PC-9 (cell line): ENCODE measurements at regions not wholly inside any gene's neighbourhood (a gene's known extent, or its start where the extent isn't known, plus 50 kb on each side); places are given as distances from the start of the nearest gene placed in this dataset.

ENCODE experiments used
- BruUV-seq: library from RNA; stranded (reverse); fragments of 400-500 nt; replicated peaks from 2 replicates; lab custom pipeline; 2021; lab: Mats Ljungman, UMichigan
- CTCF ChIA-PET: fragments of 300-600 bp; sonication (Branson Sonifier 250); formaldehyde crosslinking; loops from one replicate; lab custom pipeline; 2022; ENCODE audit warnings: antibody characterized with exemption; lab: Charles Lee
- POLR2A ChIA-PET: fragments of 300-600 bp; sonication (Branson Sonifier 250); formaldehyde crosslinking; loops from one replicate; lab custom pipeline; 2022; ENCODE audit warnings: antibody characterized with exemption; ENCODE audit not compliant: unreplicated experiment; lab: Charles Lee
- DNase-seq, 2 experiments: peaks; one replicate each; pipeline versions ENCODE4 v3.0.0 to v3.0.0-alpha.2; 2015 to 2022; ENCODE audit warnings: mixed read lengths in 1 of 2
- H2AFZ ChIP-seq: fragments of 200-600 bp; sonication (generic); 2 replicates; pipeline ENCODE4 v1.8.1; 2017; ENCODE audit warnings: antibody characterized with exemption
- H3F3A ChIP-seq: fragments of 200-600 bp; sonication (generic); 2 replicates; pipeline ENCODE4 v1.8.1; 2017; ENCODE audit warnings: antibody characterized with exemption, mild to moderate bottlenecking, low read depth; ENCODE audit not compliant: insufficient read depth
- H3K27ac ChIP-seq: fragments of 200-600 bp; sonication (generic); 2 replicates; pipeline ENCODE4 v1.6.1; 2016; ENCODE audit warnings: mixed run types
- H3K27me3 ChIP-seq: fragments of 200-600 bp; sonication (generic); 2 replicates; pipeline ENCODE4 v1.6.1; 2016; ENCODE audit warnings: low read depth, mixed run types; ENCODE audit not compliant: insufficient read depth
- H3K36me3 ChIP-seq: fragments of 200-600 bp; sonication (generic); 2 replicates; pipeline ENCODE4 v1.6.1; 2016; ENCODE audit warnings: low read depth, mixed run types
- H3K4me1 ChIP-seq: fragments of 200-600 bp; sonication (generic); replicated peaks from 2 replicates; pipeline ENCODE4 v1.6.1; 2016; ENCODE audit warnings: mixed run types; ENCODE audit not compliant: insufficient read depth
- H3K4me2 ChIP-seq: fragments of 200-600 bp; sonication (generic); 2 replicates; pipeline ENCODE4 v1.6.1; 2017; ENCODE audit warnings: mixed run types
- H3K4me3 ChIP-seq: fragments of 200-600 bp; sonication (generic); 2 replicates; pipeline ENCODE4 v1.6.1; 2016; ENCODE audit warnings: mixed run types
- H3K79me2 ChIP-seq: fragments of 200-600 bp; sonication (generic); 2 replicates; pipeline ENCODE4 v1.6.1; 2017; ENCODE audit warnings: low read depth, mixed run types
- H3K9me2 ChIP-seq: fragments of 200-600 bp; sonication (generic); 2 replicates; pipeline ENCODE4 v1.8.1; 2017; ENCODE audit warnings: mild to moderate bottlenecking; ENCODE audit not compliant: insufficient read depth
- H3K9me3 ChIP-seq: fragments of 200-600 bp; sonication (generic); 2 replicates; pipeline ENCODE4 v1.8.1; 2016; ENCODE audit warnings: low read depth; ENCODE audit not compliant: insufficient read depth
- H4K20me1 ChIP-seq: fragments of 200-600 bp; sonication (generic); 2 replicates; pipeline ENCODE4 v1.8.1; 2017; ENCODE audit not compliant: insufficient read depth
- EZH2 ChIP-seq: fragments of 200-600 bp; sonication (generic); IDR thresholded peaks from 2 replicates; pipeline ENCODE4 v1.8.0; 2017; ENCODE audit warnings: antibody characterized with exemption, low read depth
- intact Hi-C: fragments of 100-400 bp; cut with micrococcal nuclease; formaldehyde crosslinking; loops from one replicate; pipeline ENCODE4 v1.10.0; 2022; ENCODE audit not compliant: unreplicated experiment
- TF ChIP-seq, protein P1 (sequence below): fragments of 200-600 bp; sonication (generic); conservative IDR thresholded peaks from 2 replicates; pipeline ENCODE4 v1.6.1; 2017; ENCODE audit warnings: mixed run types, antibody characterized with exemption, mild to moderate bottlenecking, moderate library complexity

DNA sequence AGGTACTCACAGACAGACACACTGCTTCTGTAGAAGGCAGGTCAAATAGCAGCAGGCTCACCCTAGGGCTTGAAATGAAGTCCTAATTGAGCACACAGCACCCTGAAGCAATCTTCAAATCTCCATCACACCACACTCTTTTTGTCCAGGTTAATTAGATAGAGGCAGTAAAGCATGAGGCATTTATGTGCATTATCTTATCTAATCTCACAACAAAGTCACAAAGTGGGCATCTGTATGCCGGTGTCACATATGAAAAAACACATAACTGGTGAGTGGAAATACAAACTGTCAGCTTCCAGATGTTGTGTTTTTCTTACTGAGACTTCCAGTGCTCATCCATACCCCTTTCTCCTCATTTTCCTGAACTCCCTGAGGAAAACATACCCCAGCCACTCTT, 63.8 kb upstream of the NRBF2 start:
- BruUV-seq = no TSS peak
- no peaks in the 10 kb centered on the region for H3K27me3 ChIP-seq
- CTCF ChIA-PET = no interaction called here
- H3K4me1 ChIP-seq = no peaks in the 10 kb centered on the region
- H4K20me1 ChIP-seq = no peaks in the 10 kb centered on the region
- no peak overlapping the region for H3K4me2 ChIP-seq
- H3K36me3 ChIP-seq = no peaks in the 10 kb centered on the region
- TF ChIP-seq, protein P1, sequence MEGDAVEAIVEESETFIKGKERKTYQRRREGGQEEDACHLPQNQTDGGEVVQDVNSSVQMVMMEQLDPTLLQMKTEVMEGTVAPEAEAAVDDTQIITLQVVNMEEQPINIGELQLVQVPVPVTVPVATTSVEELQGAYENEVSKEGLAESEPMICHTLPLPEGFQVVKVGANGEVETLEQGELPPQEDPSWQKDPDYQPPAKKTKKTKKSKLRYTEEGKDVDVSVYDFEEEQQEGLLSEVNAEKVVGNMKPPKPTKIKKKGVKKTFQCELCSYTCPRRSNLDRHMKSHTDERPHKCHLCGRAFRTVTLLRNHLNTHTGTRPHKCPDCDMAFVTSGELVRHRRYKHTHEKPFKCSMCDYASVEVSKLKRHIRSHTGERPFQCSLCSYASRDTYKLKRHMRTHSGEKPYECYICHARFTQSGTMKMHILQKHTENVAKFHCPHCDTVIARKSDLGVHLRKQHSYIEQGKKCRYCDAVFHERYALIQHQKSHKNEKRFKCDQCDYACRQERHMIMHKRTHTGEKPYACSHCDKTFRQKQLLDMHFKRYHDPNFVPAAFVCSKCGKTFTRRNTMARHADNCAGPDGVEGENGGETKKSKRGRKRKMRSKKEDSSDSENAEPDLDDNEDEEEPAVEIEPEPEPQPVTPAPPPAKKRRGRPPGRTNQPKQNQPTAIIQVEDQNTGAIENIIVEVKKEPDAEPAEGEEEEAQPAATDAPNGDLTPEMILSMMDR = no peak
- TF ChIP-seq EZH2 = no peak
- POLR2A ChIA-PET = no interaction called here
- intact Hi-C loops = no loop called here
- H2AFZ ChIP-seq = no peak overlapping the region
- no peaks in the 10 kb centered on the region for H3K79me2 ChIP-seq
- no peak overlapping the region for H3K27ac ChIP-seq
- no peak for DNase-seq
- H3K4me3 ChIP-seq = no peak overlapping the region
- H3F3A ChIP-seq = no peaks in the 10 kb centered on the region
- H3K9me2 ChIP-seq = no peaks in the 10 kb centered on the region; the same call in 1 of the 2 replicates
- H3K9me3 ChIP-seq = no peaks in the 10 kb centered on the region

DNA sequence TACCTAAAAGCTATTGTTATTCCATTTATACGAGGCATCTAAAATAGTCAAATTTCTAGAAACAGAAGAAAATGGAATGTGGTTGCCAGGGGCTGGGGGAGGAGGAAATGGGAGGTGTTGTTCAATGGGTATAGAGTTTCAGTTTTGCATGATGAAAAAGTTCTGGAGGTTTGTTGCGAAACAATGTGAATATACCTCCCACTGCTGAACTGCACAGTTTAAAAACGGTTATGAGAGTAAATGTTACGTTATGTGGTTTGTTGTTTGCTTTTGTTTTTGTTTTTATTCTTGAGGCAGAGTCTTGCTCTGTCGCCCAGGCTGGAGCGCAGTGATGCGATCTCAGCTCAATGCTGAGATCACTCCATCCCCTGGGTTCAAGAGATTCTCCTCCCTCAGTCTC, 64.9 kb upstream of the NRBF2 start:
- Histone ChIP-seq H3K79me2 (no peaks in the 10 kb centered on the region), H3K4me2 (no peak overlapping the region), H3K36me3 (no peaks in the 10 kb centered on the region), H3F3A (no peaks in the 10 kb centered on the region), H3K4me1 (0 out of 2 replicates have a peak, but pooled peaks cover 6% of the 10 kb centered on the region), H2AFZ (no peak overlapping the region), H3K27ac (no peak overlapping the region), H3K9me2 (no peaks in the 10 kb centered on the region; the same call in 1 of the 2 replicates), H4K20me1 (no peaks in the 10 kb centered on the region), H3K4me3 (no peak overlapping the region), H3K27me3 (no peaks in the 10 kb centered on the region), H3K9me3 (no peaks in the 10 kb centered on the region)
- CTCF ChIA-PET = no interaction called here
- TF ChIP-seq EZH2 = no peak
- TF ChIP-seq, protein P1 = no peak
- intact Hi-C loops = no loop called here
- no peak for DNase-seq
- POLR2A ChIA-PET = interaction anchor here (0.7 kb wide), 1 partner anchor 40 kb away, joined by 4 read pairs; no protein-coding TSS in a partner anchor
- no TSS peak for BruUV-seq

DNA sequence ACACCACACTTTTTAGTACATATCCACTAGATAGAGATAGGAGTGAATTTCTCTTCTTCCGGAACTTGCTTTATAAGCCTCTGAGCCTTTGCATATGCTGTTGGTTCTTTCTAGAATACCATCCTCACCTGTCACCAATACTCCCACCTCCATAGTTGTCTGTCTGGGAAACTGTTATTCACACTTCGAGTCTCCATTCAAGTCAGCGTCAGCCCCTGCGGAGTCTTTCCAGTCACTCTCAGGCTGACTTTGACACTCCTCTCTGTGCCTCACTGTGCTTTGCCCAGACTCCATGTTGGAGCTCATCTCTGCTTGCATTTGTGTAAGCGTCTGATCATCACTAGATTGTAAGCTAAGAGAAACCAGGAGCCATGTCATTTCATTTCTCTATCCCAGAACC, 66.5 kb upstream of the NRBF2 start:
- ChIA-PET POLR2A (no interaction called here), CTCF (no interaction called here)
- BruUV-seq = no TSS peak
- DNase-seq = no peak
- Histone ChIP-seq H3K9me3 (no peaks in the 10 kb centered on the region), H3F3A (no peaks in the 10 kb centered on the region), H3K27me3 (no peaks in the 10 kb centered on the region), H2AFZ (no peak overlapping the region), H3K4me1 (0 out of 2 replicates have a peak, but pooled peaks cover 6% of the 10 kb centered on the region), H3K27ac (no peak overlapping the region), H4K20me1 (no peaks in the 10 kb centered on the region), H3K9me2 (no peaks in the 10 kb centered on the region; the same call in 1 of the 2 replicates), H3K79me2 (no peaks in the 10 kb centered on the region), H3K4me2 (no peak overlapping the region), H3K36me3 (no peaks in the 10 kb centered on the region), H3K4me3 (no peak overlapping the region)
- TF ChIP-seq, protein P1 = no peak
- no peak for TF ChIP-seq EZH2
- intact Hi-C loops = no loop called here
